ENCODE measurements at regions not wholly inside any gene's neighbourhood (a gene's known extent, or its start where the extent isn't known, plus 50 kb on each side); places are given as distances from the start of the nearest gene placed in this dataset.

GRCh38 chr2:18208956-18209355 lies 330.5 kb downstream of the KCNS3 start:
- H3K27ac ChIP-seq: no peak overlapping the region
- H2AFZ ChIP-seq: no peak overlapping the region
- no peaks in the 10 kb centered on the region for H3K4me1 ChIP-seq (ENCODE audit: insufficient read depth)
- H3K27me3 ChIP-seq (replicated peaks; ENCODE audit: insufficient read depth): peaks cover 7% of the 10 kb centered on the region; the same call in 1 of the 2 replicates
- H3K4me3 ChIP-seq: no peak overlapping the region
- in situ Hi-C loops (cut with MboI): no loop called here
- DNase-seq: no peak
- H4K20me1 ChIP-seq (ENCODE audit: insufficient read depth): no peaks in the 10 kb centered on the region
- no peaks in the 10 kb centered on the region for H3K79me2 ChIP-seq (ENCODE audit: insufficient read depth)
- 0 out of 2 replicates have a peak, but pooled peaks cover 5% of the 10 kb centered on the region for H3F3A ChIP-seq (ENCODE audit: insufficient read depth)
- no peak for TF ChIP-seq EZH2 (IDR thresholded peaks at IDR 0.05; ENCODE audit: insufficient read depth, poor library complexity, severe bottlenecking)
- H3K36me3 ChIP-seq (ENCODE audit: low read depth): no peaks in the 10 kb centered on the region
- WGBS, 2 experiments (ENCODE audit: low coverage in 1 of 2, low lambda C conversion rate in 2 of 2, missing lambda C conversion rate in 2 of 2): 52 to 55% methylated on average over 1 of the region's 1 CpG
- H3K9ac ChIP-seq: no peak overlapping the region
- no peak overlapping the region for H3K4me2 ChIP-seq (ENCODE audit: unreplicated experiment)
- H3K9me2 ChIP-seq (ENCODE audit: insufficient read depth): no peaks in the 10 kb centered on the region
- H3K9me3 ChIP-seq (ENCODE audit: low read depth): no peaks in the 10 kb centered on the region

GRCh38 chr2:18200771-18201170 lies 322.3 kb downstream of the KCNS3 start:
- no peaks in the 10 kb centered on the region for H3K9me3 ChIP-seq (ENCODE audit: low read depth)
- in situ Hi-C loops (cut with MboI): no loop called here
- H3K4me1 ChIP-seq (ENCODE audit: insufficient read depth): no peaks in the 10 kb centered on the region
- H3K27me3 ChIP-seq (replicated peaks; ENCODE audit: insufficient read depth): peaks cover 4% of the 10 kb centered on the region
- no peak overlapping the region for H3K9ac ChIP-seq
- no peaks in the 10 kb centered on the region for H3F3A ChIP-seq (ENCODE audit: insufficient read depth)
- TF ChIP-seq EZH2phosphoT487 (IDR thresholded peaks at IDR 0.05; ENCODE audit: insufficient read depth, low read depth) (no peak), EZH2 (IDR thresholded peaks at IDR 0.05; ENCODE audit: insufficient read depth, poor library complexity, severe bottlenecking) (no peak)
- no peaks in the 10 kb centered on the region for H4K20me1 ChIP-seq (ENCODE audit: insufficient read depth)
- no peaks in the 10 kb centered on the region for H3K79me2 ChIP-seq (ENCODE audit: insufficient read depth)
- H3K27ac ChIP-seq: no peak overlapping the region
- no peaks in the 10 kb centered on the region for H3K9me2 ChIP-seq (ENCODE audit: insufficient read depth)
- H3K36me3 ChIP-seq (ENCODE audit: low read depth): no peaks in the 10 kb centered on the region
- no peak overlapping the region for H2AFZ ChIP-seq
- DNase-seq: no peak
- H3K4me3 ChIP-seq: no peak overlapping the region
- no peak overlapping the region for H3K4me2 ChIP-seq (ENCODE audit: unreplicated experiment)
- 68 to 74% methylated on average over 1 of the region's 1 CpG for WGBS, 2 experiments (ENCODE audit: low coverage in 1 of 2, low lambda C conversion rate in 2 of 2, missing lambda C conversion rate in 2 of 2)

DNA sequence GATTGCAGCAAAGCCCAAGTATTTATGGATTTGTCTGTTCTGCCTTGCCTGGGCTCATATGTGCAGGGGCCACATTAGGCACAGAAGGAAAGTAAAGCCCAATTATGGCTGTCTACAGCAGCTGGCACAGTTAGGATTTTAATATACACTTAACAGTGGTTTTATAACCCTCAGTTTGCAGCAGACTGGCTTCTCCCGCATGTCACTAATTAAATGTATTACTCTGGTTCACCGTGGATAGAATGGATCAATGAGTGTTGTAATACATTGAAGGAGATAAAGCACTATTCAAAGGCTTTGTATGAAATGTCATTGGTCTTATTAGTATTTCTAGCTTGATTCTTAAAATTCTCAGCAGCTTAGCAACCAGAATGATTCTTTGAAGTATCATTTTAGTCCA lies 320.2 kb downstream of the KCNS3 start:
- Histone ChIP-seq H3K9me3 (ENCODE audit: low read depth) (no peaks in the 10 kb centered on the region), H3K4me3 (no peak overlapping the region), H3K4me2 (ENCODE audit: unreplicated experiment) (no peak overlapping the region), H3K27ac (no peak overlapping the region), H3K36me3 (ENCODE audit: low read depth) (no peaks in the 10 kb centered on the region), H3F3A (ENCODE audit: insufficient read depth) (no peaks in the 10 kb centered on the region), H3K9me2 (ENCODE audit: insufficient read depth) (no peaks in the 10 kb centered on the region), H3K4me1 (ENCODE audit: insufficient read depth) (no peaks in the 10 kb centered on the region), H3K79me2 (ENCODE audit: insufficient read depth) (no peaks in the 10 kb centered on the region), H3K9ac (no peak overlapping the region), H4K20me1 (ENCODE audit: insufficient read depth) (no peaks in the 10 kb centered on the region), H2AFZ (no peak overlapping the region), H3K27me3 (replicated peaks; ENCODE audit: insufficient read depth) (peaks cover 10% of the 10 kb centered on the region)
- TF ChIP-seq EZH2 (IDR thresholded peaks at IDR 0.05; ENCODE audit: insufficient read depth, poor library complexity, severe bottlenecking): no peak
- TF ChIP-seq EZH2phosphoT487 (IDR thresholded peaks at IDR 0.05; ENCODE audit: insufficient read depth, low read depth): no peak
- in situ Hi-C loops (cut with MboI): no loop called here
- WGBS, 2 experiments (ENCODE audit: low coverage in 1 of 2, low lambda C conversion rate in 2 of 2, missing lambda C conversion rate in 2 of 2): 92% methylated on average over 2 of the region's 2 CpGs
- no peak for DNase-seq

- Histone ChIP-seq H3K4me1 (ENCODE audit: insufficient read depth) (no peaks in the 10 kb centered on the region), H2AFZ (no peak overlapping the region), H3K4me2 (ENCODE audit: unreplicated experiment) (no peak overlapping the region), H3K79me2 (ENCODE audit: insufficient read depth) (no peaks in the 10 kb centered on the region), H3K9me2 (ENCODE audit: insufficient read depth) (no peaks in the 10 kb centered on the region), H3K4me3 (no peak overlapping the region), H3K27ac (no peak overlapping the region), H3K9me3 (ENCODE audit: low read depth) (no peaks in the 10 kb centered on the region), H3K27me3 (replicated peaks; ENCODE audit: insufficient read depth) (peaks cover 19% of the 10 kb centered on the region; the same call in 1 of the 2 replicates), H4K20me1 (ENCODE audit: insufficient read depth) (no peaks in the 10 kb centered on the region), H3F3A (ENCODE audit: insufficient read depth) (no peaks in the 10 kb centered on the region), H3K36me3 (ENCODE audit: low read depth) (no peaks in the 10 kb centered on the region), H3K9ac (no peak overlapping the region)
- in situ Hi-C loops (cut with MboI): no loop called here
- WGBS, 2 experiments (ENCODE audit: low coverage in 1 of 2, low lambda C conversion rate in 2 of 2, missing lambda C conversion rate in 2 of 2): 75 to 82% methylated on average over 1 of the region's 1 CpG
- DNase-seq: no peak
- TF ChIP-seq EZH2phosphoT487 (IDR thresholded peaks at IDR 0.05; ENCODE audit: insufficient read depth, low read depth): no peak
- no peak for TF ChIP-seq EZH2 (IDR thresholded peaks at IDR 0.05; ENCODE audit: insufficient read depth, poor library complexity, severe bottlenecking)
Observed at GRCh38 chr2:18194161-18194560, 315.7 kb downstream of the KCNS3 start.

Measured in GM23248 (cell line).